ENCODE measurements at regions not wholly inside any gene's neighbourhood (a gene's known extent, or its start where the extent isn't known, plus 50 kb on each side); places are given as distances from the start of the nearest gene placed in this dataset.

GRCh38 chr13:70896136-70896535 lies 787.9 kb upstream of the KLHL1 start:
- DNase-seq (ENCODE audit: low read depth) = no peak
- no peak for TF ChIP-seq CTCF (IDR thresholded peaks at IDR 0.05; ENCODE audit: control insufficient read depth, extremely low read depth, insufficient read depth)
- H3K4me3 ChIP-seq (ENCODE audit: low read depth, low read length) = no peak overlapping the region

- no peak for TF ChIP-seq CTCF (IDR thresholded peaks at IDR 0.05; ENCODE audit: control insufficient read depth, extremely low read depth, insufficient read depth)
- no peak for DNase-seq (ENCODE audit: low read depth)
- H3K4me3 ChIP-seq (ENCODE audit: low read depth, low read length) = no peak overlapping the region
These were observed 787.3 kb upstream of the KLHL1 start for GRCh38 chr13:70895599-70895998.

- no peak overlapping the region for H3K4me3 ChIP-seq (ENCODE audit: low read depth, low read length)
- no peak for TF ChIP-seq CTCF (IDR thresholded peaks at IDR 0.05; ENCODE audit: control insufficient read depth, extremely low read depth, insufficient read depth)
- no peak for DNase-seq (ENCODE audit: low read depth)
These were observed 786.0 kb upstream of the KLHL1 start for GRCh38 chr13:70894258-70894657.

GRCh38 chr13:70893832-70894231 lies 785.6 kb upstream of the KLHL1 start:
- no peak for DNase-seq (ENCODE audit: low read depth)
- no peak overlapping the region for H3K4me3 ChIP-seq (ENCODE audit: low read depth, low read length)
- no peak for TF ChIP-seq CTCF (IDR thresholded peaks at IDR 0.05; ENCODE audit: control insufficient read depth, extremely low read depth, insufficient read depth)

- no peak for TF ChIP-seq CTCF (IDR thresholded peaks at IDR 0.05; ENCODE audit: control insufficient read depth, extremely low read depth, insufficient read depth)
- no peak overlapping the region for H3K4me3 ChIP-seq (ENCODE audit: low read depth, low read length)
- no peak for DNase-seq (ENCODE audit: low read depth)
These were observed 782.0 kb upstream of the KLHL1 start for GRCh38 chr13:70890289-70890688.

- no peak for TF ChIP-seq CTCF (IDR thresholded peaks at IDR 0.05; ENCODE audit: control insufficient read depth, extremely low read depth, insufficient read depth)
- no peak for DNase-seq (ENCODE audit: low read depth)
- no peak overlapping the region for H3K4me3 ChIP-seq (ENCODE audit: low read depth, low read length)
These were observed 780.9 kb upstream of the KLHL1 start for GRCh38 chr13:70889163-70889562.

GRCh38 chr13:70884196-70884595 lies 775.9 kb upstream of the KLHL1 start:
- no peak overlapping the region for H3K4me3 ChIP-seq (ENCODE audit: low read depth, low read length)
- no peak for TF ChIP-seq CTCF (IDR thresholded peaks at IDR 0.05; ENCODE audit: control insufficient read depth, extremely low read depth, insufficient read depth)
- no peak for DNase-seq (ENCODE audit: low read depth)

Data from LNCaP clone FGC (cell line).